Left ventricle myocardium inferior (tissue), 1 donor: ENCODE measurements at regions not wholly inside any gene's neighbourhood (a gene's known extent, or its start where the extent isn't known, plus 50 kb on each side); places are given as distances from the start of the nearest gene placed in this dataset.

ENCODE experiments used
- DNase-seq: peaks from one replicate; pipeline ENCODE4 v3.0.0-alpha.2; 2020
- H3K27ac ChIP-seq: fragments of 200-600 bp; replicated peaks from 2 replicates; pipeline ENCODE4 v1.8.0; 2021
- H3K27me3 ChIP-seq: fragments of 200-600 bp; 2 replicates; pipeline ENCODE4 v1.8.0; 2021; ENCODE audit warnings: low read depth
- H3K36me3 ChIP-seq: fragments of 200-600 bp; 2 replicates; pipeline ENCODE4 v1.8.0; 2021
- H3K4me1 ChIP-seq: fragments of 200-600 bp; 2 replicates; pipeline ENCODE4 v1.8.0; 2021
- H3K4me3 ChIP-seq: fragments of 200-600 bp; 2 replicates; pipeline ENCODE4 v1.8.0; 2021; ENCODE audit warnings: mild to moderate bottlenecking, moderate library complexity
- H3K9me3 ChIP-seq: fragments of 200-600 bp; replicated peaks from 2 replicates; pipeline ENCODE4 v1.8.0; 2021
- CTCF ChIP-seq: fragments of 200-600 bp; IDR thresholded peaks from 2 replicates; pipeline ENCODE4 v1.8.0; 2021; ENCODE audit warnings: antibody characterized with exemption, mild to moderate bottlenecking, borderline replicate concordance
- intact Hi-C: fragments of 100-400 bp; cut with micrococcal nuclease; formaldehyde crosslinking; loops from one replicate; pipeline ENCODE4 v1.11.0; 2022
- donor health status: DM: no; HTN: yes; CAD: no; lungs with severe emphysema.

DNA sequence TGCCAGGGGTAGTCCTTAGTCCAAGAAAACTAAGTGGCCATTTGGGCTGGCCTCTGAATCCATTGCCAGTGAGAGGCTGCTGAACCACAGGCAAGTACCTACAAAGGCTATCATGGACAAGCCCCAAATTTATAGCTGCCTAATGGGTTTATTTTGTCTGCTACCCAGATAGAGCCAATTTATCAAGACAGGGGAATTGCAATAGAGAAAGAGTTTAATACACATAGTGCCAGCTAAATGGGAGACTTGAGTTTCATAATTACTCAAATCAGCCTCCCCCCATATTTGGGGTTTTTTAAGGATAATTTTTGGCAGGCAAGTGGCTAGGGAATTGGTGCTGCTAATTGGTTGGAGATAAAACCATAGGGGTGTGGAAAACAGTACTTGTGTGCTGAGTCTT lies 73.1 kb upstream of the BMP2K start:
- Histone ChIP-seq H3K9me3 (peaks cover 24% of the 10 kb centered on the region), H3K4me3 (no peak overlapping the region), H3K27me3 (no peaks in the 10 kb centered on the region), H3K4me1 (peaks cover 11% of the 10 kb centered on the region), H3K36me3 (no peaks in the 10 kb centered on the region), H3K27ac (no peak overlapping the region)
- intact Hi-C loops: no loop called here
- no peak for DNase-seq
- TF ChIP-seq CTCF: no peak

DNA sequence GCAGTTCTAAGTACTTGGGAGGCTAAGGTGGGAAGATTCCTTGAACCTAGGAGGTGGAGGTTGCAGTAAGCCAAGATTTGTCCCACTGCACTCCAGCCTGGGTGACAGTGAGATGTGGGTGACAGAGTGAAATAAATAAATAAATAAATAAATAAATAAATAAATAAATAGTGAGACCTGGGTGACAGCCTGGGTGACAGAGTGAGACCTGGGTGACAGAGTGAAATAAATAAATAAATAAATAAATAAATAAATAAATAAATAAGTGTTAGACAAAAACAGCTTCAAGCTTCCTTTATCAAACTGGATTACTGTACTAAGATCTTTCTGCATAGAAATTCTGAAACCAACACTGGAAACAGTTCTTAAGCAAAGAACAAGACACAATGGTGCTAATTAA lies 71.8 kb upstream of the BMP2K start:
- H3K9me3 ChIP-seq: peaks cover 24% of the 10 kb centered on the region
- no peaks in the 10 kb centered on the region for H3K27me3 ChIP-seq
- no peaks in the 10 kb centered on the region for H3K36me3 ChIP-seq
- DNase-seq: no peak
- H3K4me3 ChIP-seq: no peak overlapping the region
- intact Hi-C loops: no loop called here
- H3K4me1 ChIP-seq: peaks cover 11% of the 10 kb centered on the region
- no peak overlapping the region for H3K27ac ChIP-seq
- TF ChIP-seq CTCF: no peak

DNA sequence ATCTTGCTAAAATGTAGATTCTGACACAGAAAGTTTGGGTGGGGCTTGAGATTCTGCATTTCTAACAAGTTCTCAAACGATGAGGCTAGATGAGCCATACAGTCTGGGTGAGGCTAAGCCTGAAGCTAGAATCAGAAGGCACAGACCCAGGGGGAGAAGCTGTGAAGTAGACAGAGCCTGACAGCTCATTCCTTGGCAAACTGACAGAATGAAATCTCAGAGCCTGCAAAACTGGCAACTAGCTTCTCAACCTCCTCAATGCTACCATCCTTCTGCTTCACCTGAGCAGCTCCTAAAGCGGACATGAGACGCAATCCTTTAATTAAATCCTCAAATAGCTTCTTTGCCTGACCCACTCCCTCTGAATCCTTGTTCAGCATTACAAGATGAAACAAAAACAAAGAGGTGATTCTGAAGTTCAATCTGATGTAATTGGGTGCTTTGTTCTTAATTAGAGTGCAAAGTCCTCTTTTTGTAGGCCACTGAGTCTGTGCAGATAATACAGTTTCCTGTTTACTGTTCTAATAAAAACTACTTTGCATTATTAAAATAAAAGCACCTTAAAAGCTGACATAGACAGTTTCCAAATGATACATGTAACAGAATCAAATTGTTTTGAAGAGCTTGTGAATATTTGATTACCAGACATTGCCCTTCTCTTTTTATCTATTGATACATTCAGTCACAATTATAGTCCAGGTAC lies 71.0 kb upstream of the BMP2K start:
- Histone ChIP-seq H3K27ac (no peak overlapping the region), H3K9me3 (peaks cover 24% of the 10 kb centered on the region), H3K27me3 (no peaks in the 10 kb centered on the region), H3K36me3 (no peaks in the 10 kb centered on the region), H3K4me3 (no peak overlapping the region), H3K4me1 (peaks cover 11% of the 10 kb centered on the region)
- no peak for DNase-seq
- intact Hi-C loops: no loop called here
- TF ChIP-seq CTCF: no peak

DNA sequence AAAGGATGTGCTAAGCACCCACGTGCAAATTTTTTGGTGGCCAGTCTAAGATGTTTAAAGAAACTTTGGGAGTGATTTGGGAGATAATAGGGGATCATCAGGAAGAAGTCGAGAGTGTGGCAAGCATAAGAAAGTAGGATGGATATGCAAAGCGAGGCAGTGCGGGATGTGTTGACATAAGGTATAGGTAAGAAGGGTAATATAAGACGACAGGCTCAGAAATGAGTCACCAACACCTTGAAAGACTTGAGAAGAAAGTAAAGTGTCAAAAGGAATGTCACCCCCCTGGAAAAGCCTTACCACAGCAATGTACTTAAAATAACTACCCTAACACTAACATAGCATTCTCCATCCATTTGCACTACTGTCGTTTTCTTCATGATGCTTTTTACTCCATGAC lies 69.8 kb upstream of the BMP2K start:
- DNase-seq: no peak
- Histone ChIP-seq H3K27ac (no peak overlapping the region), H3K4me1 (peaks cover 11% of the 10 kb centered on the region), H3K4me3 (no peak overlapping the region), H3K36me3 (no peaks in the 10 kb centered on the region), H3K27me3 (no peaks in the 10 kb centered on the region), H3K9me3 (peaks cover 32% of the 10 kb centered on the region)
- intact Hi-C loops: no loop called here
- TF ChIP-seq CTCF: no peak

GRCh38 chr4:78707268-78707667 lies 68.9 kb upstream of the BMP2K start:
- no peak for DNase-seq
- peaks cover 11% of the 10 kb centered on the region for H3K4me1 ChIP-seq
- no peak for TF ChIP-seq CTCF
- intact Hi-C loops: no loop called here
- no peaks in the 10 kb centered on the region for H3K27me3 ChIP-seq
- no peaks in the 10 kb centered on the region for H3K36me3 ChIP-seq
- no peak overlapping the region for H3K27ac ChIP-seq
- no peak overlapping the region for H3K4me3 ChIP-seq
- peaks cover 25% of the 10 kb centered on the region for H3K9me3 ChIP-seq
